Stimulated activated CD8-positive, alpha-beta memory T cell treated with anti-CD3 and anti-CD28 coated beads, Interleukin-4, amount 100 ng/mL, for 24 hours (primary cell): ENCODE measurements at regions not wholly inside any gene's neighbourhood (a gene's known extent, or its start where the extent isn't known, plus 50 kb on each side); places are given as distances from the start of the nearest gene placed in this dataset.
"Not testable (repeated sequence)": the region's sequence is repeated elsewhere in the genome, so short reads cannot be mapped to it uniquely, and the experiment has no call there.

Experiments used
- DNase-seq: peaks from one replicate; pipeline ENCODE4 v3.0.0-alpha.2; 2020; ENCODE audit warnings: low read depth

DNA sequence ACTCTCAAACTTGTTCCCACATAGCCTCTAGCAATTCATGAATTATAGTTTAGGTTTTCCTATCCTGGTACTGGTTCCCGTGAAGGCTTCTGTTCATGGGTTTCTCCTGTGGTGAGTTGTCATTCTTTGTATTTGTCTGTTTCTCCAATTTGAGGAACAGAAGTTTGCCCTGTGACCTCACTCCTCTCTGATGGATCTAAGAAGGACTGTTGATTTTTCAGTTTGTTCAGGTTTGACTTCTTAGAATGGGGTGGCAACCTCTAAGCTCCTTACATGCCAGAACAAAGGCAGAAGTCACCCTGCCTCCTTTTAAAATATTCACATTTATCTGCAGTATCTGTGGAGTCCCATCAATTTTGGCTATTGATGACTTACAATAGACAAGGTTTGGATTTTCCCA lies 354.0 kb downstream of the SPRY2 start:
- no peak for DNase-seq

- not testable (repeated sequence) for DNase-seq
Measured at GRCh38 chr13:79974935-79975650, 365.8 kb downstream of the SPRY2 start.

GRCh38 chr13:79973533-79973963 lies 367.4 kb downstream of the SPRY2 start:
- no peak for DNase-seq

DNA sequence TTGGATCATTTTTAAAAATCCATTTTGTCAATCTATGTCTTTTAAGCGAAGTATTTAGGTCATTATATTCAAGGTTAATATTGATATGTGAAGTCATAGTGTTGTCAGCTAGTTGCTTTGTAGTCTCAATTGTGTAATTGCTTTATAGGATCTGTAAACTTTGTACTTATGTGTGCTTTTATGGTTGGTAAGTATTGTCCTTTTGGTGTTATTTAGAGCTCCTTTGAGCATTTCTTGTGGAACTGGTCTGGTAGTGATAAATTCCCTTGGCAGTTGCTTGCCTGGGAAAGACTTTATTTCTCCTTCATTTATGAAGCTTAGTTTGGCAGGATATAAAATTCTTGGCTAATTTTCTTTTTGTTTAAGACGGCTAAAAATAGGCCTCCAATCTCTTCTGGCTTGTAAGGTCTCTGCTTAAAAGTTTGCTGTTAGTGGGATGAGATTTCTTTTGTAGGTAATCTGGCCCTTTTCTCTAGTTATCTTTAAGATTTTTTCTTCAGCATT lies 368.8 kb downstream of the SPRY2 start:
- DNase-seq, result no peak

- no peak for DNase-seq
Measured at GRCh38 chr13:79966493-79966895, 374.4 kb downstream of the SPRY2 start.

- DNase-seq, result no peak
Measured at GRCh38 chr13:79966059-79966458, 374.9 kb downstream of the SPRY2 start.

- DNase-seq, result no peak
Measured at GRCh38 chr13:79946556-79946955, 394.4 kb downstream of the SPRY2 start.

GRCh38 chr13:79943346-79944023 lies 397.4 kb downstream of the SPRY2 start:
- DNase-seq, result no peak

DNA sequence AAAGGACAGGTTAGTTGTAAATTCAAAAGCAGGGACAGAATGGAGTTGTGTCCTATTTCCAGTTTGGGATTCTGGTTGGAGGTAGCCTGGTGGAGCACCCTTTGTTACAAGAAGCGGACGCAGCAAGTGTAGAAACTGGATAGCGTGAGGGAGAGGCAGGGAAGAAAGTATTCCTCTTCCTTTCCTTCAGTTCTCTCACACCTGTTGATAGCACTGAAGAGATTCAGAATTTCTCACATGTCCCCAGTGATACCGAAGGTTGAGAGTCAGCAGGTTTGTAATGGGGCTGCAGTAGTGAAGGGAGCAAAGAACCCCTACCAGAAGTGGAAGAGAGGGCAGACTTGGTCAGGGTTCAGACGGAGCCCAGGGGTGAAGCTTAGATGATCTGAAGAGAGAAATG lies 399.2 kb downstream of the SPRY2 start:
- DNase-seq, result no peak

DNA sequence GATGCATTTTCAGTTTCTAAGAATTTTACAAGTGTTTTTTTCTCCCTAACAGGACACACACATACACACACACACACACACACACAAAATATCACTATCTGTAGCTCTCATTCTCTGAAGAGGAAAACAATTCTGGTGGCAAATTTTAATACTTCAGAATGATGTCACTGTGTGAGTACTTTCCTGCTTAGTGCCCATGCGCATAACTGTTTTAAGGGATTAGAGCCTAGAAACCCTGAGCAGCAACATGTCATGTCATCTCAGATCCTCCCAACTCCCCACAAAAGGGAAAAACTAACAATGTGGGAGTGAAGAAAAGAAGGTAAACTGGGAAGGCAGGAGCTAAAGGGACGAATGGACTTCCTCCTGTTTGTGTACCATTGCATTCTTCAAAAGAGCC lies 401.2 kb downstream of the SPRY2 start:
- DNase-seq, result no peak

DNA sequence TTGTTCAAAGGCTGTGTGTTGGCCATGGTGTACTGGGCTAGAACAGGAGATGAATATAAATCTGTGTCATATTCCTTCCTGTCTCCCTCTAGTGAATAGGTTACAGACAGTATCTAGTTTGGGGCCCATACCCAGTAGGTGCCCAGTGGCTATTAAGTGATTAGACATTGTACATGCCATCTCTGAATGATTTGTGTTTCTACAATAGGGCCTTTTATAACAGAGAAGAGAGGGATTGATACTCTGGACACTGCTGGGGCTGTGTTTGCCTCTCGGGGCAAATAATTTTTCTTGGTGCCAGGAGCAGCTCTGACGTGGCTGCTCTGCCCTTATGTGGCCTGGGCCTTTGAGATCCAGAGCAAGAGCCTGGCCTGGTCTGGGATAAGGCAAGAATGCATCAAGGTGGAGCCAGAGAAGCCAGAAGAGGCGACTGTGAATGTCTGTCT lies 403.1 kb downstream of the SPRY2 start:
- DNase-seq, result no peak

DNA sequence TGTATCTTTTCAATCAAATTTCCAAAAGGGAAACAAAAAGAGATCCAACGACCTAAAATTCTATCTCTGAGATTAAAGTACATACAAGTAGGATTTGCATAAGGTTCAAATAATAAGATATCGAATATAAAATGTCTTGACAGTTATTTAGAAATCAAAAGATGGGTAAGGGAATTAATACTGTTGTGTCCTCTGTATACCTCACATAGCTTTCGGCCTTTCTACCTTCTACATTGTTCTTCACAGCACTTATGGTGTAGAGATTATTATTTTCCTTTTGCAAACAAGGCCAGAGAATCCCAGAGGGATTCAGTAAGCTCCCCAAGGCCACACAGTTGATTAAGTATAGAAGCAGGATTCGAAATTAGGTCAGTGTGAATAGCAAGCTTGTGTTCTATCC lies 403.6 kb downstream of the SPRY2 start:
- no peak for DNase-seq

DNA sequence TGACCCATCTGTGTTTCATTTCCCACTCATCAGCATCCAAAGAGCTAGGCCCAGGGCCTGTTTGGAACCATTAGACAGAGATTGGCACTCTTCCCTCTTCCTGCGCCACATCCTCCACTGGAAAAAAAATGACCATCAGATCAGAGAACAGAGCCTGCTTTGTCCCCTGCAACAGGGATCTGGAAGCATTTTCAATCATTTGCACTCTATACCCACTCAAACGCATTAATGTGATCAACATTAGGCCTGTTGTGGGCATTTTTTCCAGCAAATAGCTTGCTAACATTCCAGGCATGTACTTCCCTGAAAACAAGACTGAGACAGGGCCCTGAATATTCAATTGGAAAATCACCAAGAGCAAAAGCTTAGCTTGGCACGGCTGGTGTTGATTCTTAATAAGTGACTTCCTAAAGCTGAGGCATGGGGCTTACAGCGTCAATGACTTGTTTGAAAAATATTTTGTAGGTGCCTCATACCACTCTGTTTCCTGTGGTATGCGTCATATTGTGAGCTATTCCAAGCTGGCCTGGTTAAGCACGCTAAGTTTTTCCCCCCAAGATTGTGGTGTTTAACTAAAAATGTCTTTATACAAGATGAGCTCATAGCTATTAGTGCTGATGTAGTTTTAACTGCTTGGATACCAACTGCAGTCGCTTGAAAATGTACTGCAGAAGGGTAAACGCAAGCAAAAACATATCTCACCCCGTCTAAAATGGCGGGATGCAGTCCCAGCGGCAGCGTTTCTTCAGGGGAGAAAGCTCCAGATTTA lies 404.4 kb downstream of the SPRY2 start:
- DNase-seq, result no peak

GRCh38 chr13:79935121-79935520 lies 405.8 kb downstream of the SPRY2 start:
- no peak for DNase-seq

- no peak for DNase-seq
Measured at GRCh38 chr13:79933389-79933788, 407.5 kb downstream of the SPRY2 start.

DNA sequence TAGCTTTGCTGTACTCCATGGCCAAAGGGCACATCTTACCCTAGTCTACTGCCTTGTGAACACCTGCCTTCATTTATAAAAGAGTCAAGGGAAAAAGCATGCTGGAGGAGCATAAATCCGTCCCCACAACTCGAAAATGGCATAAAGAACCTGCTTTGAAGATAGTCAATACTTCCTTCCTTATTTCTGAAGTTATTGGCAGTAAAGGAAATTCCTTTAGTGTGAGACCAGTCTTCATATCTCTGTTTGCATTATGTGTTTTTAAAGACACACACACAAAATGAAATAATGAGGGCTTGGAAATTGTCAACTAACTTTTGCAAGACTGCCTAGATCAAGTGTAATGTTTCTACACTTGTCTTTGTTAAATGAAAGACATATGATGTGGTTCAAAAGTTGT lies 408.4 kb downstream of the SPRY2 start:
- no peak for DNase-seq

DNA sequence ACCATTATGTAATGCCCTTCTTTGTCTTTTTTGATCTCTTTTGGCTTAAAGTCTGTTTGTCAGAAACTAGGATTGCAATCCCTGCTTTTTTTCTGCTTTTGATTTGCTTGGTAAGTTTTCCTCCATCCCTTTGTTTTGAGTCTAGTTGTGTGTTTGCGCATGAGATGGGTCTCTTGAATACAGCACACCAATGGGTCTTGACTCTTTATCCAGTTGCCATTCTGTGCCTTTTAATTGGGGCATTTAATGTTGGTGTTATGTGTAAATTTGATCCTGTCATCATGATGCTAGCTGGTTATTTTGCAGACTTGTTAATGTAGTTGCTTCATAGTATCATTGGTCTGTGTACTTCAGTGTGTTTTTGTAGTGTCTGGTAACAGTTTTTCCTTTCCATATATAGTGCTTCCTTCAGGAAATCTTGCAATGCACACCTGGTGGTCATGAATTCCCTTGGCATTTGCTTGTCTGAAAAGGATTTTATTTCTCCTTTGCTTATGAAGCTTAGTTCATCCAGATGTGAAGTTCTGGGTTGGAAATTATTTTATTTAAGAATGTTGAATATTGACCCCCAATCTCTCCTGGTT lies 416.9 kb downstream of the SPRY2 start:
- not testable (repeated sequence) for DNase-seq

GRCh38 chr13:79919091-79919490 lies 421.8 kb downstream of the SPRY2 start:
- DNase-seq, result no peak

GRCh38 chr13:79918620-79919019 lies 422.3 kb downstream of the SPRY2 start:
- no peak for DNase-seq

DNA sequence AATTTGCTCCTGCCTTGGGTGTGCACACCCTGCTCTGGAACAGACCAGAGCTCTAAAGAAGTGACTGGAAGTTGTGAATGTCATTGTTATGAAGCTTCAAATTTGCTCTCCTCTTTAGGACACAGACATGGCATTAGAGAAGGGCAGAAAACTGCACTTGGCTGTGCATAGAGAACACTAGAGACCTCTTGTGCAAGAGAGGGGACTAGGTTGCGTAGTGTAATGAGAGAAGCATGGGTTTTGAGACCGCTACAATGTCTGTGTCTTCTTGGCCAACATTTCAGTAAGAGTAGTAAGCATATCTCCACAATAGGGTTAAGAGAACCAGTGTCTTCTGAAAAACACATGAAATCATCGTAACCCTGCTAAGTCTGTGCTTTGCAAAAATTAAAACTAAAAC lies 423.3 kb downstream of the SPRY2 start:
- DNase-seq, result no peak

DNA sequence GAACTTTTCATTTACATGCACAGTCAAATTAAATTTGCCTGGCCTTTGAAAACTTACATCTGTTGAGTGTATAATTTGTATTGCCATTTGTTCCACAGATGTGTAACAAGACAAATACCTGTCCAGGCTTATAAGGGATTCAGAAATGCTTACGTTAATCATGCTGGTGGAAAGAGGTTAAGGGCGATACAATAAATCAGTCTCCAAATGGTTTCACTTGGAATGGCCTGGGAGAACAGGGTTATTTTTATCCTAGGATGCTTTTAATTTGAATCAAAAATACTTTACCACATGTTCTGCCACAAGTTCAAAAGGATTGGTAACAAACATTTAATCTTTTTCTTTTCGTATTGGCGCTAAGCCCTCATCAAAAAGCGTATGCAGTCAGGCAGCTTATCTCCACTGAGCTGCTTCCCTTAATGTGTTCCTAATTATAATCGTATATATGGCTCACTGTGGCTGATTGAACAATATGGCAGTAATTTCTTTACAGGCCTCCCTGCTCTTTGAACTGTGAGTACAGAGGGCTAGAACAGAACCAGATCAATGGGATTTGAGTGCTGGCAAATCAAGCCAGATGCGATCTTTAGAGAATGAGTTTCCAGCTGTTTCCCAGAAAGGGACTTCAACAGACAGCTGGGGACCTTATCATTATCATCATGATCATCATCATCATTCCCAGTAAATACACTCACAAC lies 425.7 kb downstream of the SPRY2 start:
- no peak for DNase-seq
